SK-N-SH (cell line): ENCODE measurements at regions not wholly inside any gene's neighbourhood (a gene's known extent, or its start where the extent isn't known, plus 50 kb on each side); places are given as distances from the start of the nearest gene placed in this dataset.

Source experiments
- CTCF ChIA-PET: fragments of 300-600, 350-600 bp; formaldehyde crosslinking; extraction: SDS; loops from one replicate; lab custom pipeline; 2021; lab: Yijun Ruan, JAX
- POLR2A ChIA-PET: fragments of 350-600 bp; sonication (Branson Sonifier 250); formaldehyde crosslinking; extraction: SDS; loops from one replicate; lab custom pipeline; 2020; ENCODE audit warnings: antibody characterized with exemption, inconsistent platforms; lab: Yijun Ruan, JAX
- DNase-seq: peaks from one replicate; pipeline ENCODE4 v3.0.0; 2012
- H2AFZ ChIP-seq: fragments of 200-600 bp; sonication (generic); 2 replicates; pipeline ENCODE4 v1.8.1; 2016; ENCODE audit warnings: antibody characterized with exemption, mild to moderate bottlenecking, low read depth
- H3F3A ChIP-seq: fragments of 200-600 bp; sonication (generic); replicated peaks from 2 replicates; pipeline ENCODE3; 2016; ENCODE audit warnings: antibody characterized with exemption, mild to moderate bottlenecking; ENCODE audit not compliant: insufficient read depth
- H3K27ac ChIP-seq, 2 experiments: fragments of 200-500 bp in 1 of 2; fragments of 200-600 bp in 1 of 2; sonication (Bioruptor generic) in 1 of 2; sonication (generic), shearing (Covaris generic) in 1 of 2; 2 replicates each; pipeline versions ENCODE4 v1.5.1 to v1.6.1; 2014 to 2016; ENCODE audit warnings: low read depth in 2 of 2, inconsistent platforms in 1 of 2, low read length in 1 of 2, mild to moderate bottlenecking in 1 of 2, mixed read lengths in 1 of 2
- H3K27me3 ChIP-seq: fragments of 200-600 bp; sonication (generic), shearing (Covaris generic); 2 replicates; pipeline ENCODE4 v1.6.1; 2016; ENCODE audit warnings: mixed run types; ENCODE audit not compliant: insufficient read depth
- H3K36me3 ChIP-seq, 2 experiments: fragments of 200-500 bp in 1 of 2; fragments of 200-600 bp in 1 of 2; sonication (Bioruptor generic) in 1 of 2; sonication (generic) in 1 of 2; replicated peaks in 1 of 2; 2 replicates each; pipeline versions ENCODE3 to v1.5.1; 2014 to 2016; ENCODE audit warnings: low read length in 1 of 2, mild to moderate bottlenecking in 1 of 2; ENCODE audit not compliant: insufficient read depth in 2 of 2, control insufficient read depth in 1 of 2
- H3K4me1 ChIP-seq, 2 experiments: fragments of 200-500 bp in 1 of 2; fragments of 200-600 bp in 1 of 2; sonication (Bioruptor generic) in 1 of 2; sonication (generic), shearing (Covaris generic) in 1 of 2; 2 replicates each; pipeline versions ENCODE4 v1.5.1 to v1.6.1; 2014 to 2016; ENCODE audit warnings: low read depth in 1 of 2, low read length in 1 of 2, mixed run types in 1 of 2; ENCODE audit not compliant: insufficient read depth in 2 of 2, control insufficient read depth in 1 of 2
- H3K4me2 ChIP-seq: fragments of 200-600 bp; sonication (generic), shearing (Covaris generic); 2 replicates; pipeline ENCODE4 v1.6.1; 2017; ENCODE audit warnings: mixed run types
- H3K4me3 ChIP-seq, 2 experiments: fragments of 200-500 bp in 1 of 2; fragments of 200-600 bp in 1 of 2; sonication (Bioruptor generic) in 1 of 2; sonication (generic), shearing (Covaris generic) in 1 of 2; 2 replicates each; pipeline versions ENCODE4 v1.5.1 to v1.8.1; 2014 to 2016; ENCODE audit warnings: low read depth in 2 of 2, inconsistent platforms in 1 of 2, low read length in 1 of 2, mild to moderate bottlenecking in 1 of 2, mixed read lengths in 1 of 2, moderate library complexity in 1 of 2
- H3K79me2 ChIP-seq: fragments of 200-600 bp; sonication (generic); 2 replicates; pipeline ENCODE4 v1.8.1; 2017; ENCODE audit warnings: mild to moderate bottlenecking; ENCODE audit not compliant: insufficient read depth
- H3K9ac ChIP-seq: fragments of 200-600 bp; sonication (generic); 2 replicates; pipeline ENCODE4 v1.6.1; 2017; ENCODE audit warnings: mixed run types
- H3K9me2 ChIP-seq: fragments of 200-600 bp; sonication (generic); 2 replicates; pipeline ENCODE4 v1.6.1; 2017; ENCODE audit warnings: mixed run types
- H3K9me3 ChIP-seq: fragments of 200-600 bp; sonication (generic); 2 replicates; pipeline ENCODE4 v1.6.1; 2017; ENCODE audit warnings: mixed run types, mild to moderate bottlenecking, moderate library complexity
- H4K20me1 ChIP-seq: fragments of 200-600 bp; sonication (generic); 2 replicates; pipeline ENCODE4 v1.6.1; 2017; ENCODE audit warnings: mild to moderate bottlenecking, mixed run types; ENCODE audit not compliant: insufficient read depth
- CHD2 ChIP-seq: fragments of 150-350 bp; IDR thresholded peaks from 2 replicates; pipeline ENCODE4 v1.6.1; 2018; ENCODE audit warnings: low read length; ENCODE audit not compliant: partially characterized antibody
- ELF1 ChIP-seq: IDR thresholded peaks from 2 replicates; pipeline ENCODE4 v1.4.0; 2012
- EP300 ChIP-seq, 2 experiments: IDR thresholded peaks; 2 replicates each; pipeline versions ENCODE4 v1.4.0 to v1.6.1; 2012; ENCODE audit warnings: borderline replicate concordance in 1 of 2, low read depth in 1 of 2, low read length in 1 of 2
- FOXM1 ChIP-seq: IDR thresholded peaks from 2 replicates; pipeline ENCODE4 v1.4.0; 2012; ENCODE audit warnings: low read depth, mild to moderate bottlenecking
- GABPA ChIP-seq: IDR thresholded peaks from 2 replicates; pipeline ENCODE4 v1.4.0; 2012; ENCODE audit warnings: low read depth, mild to moderate bottlenecking
- JUND ChIP-seq: IDR thresholded peaks from 2 replicates; pipeline ENCODE4 v1.4.0; 2012
- MEF2A ChIP-seq: IDR thresholded peaks from 2 replicates; pipeline ENCODE4 v1.4.0; 2012; ENCODE audit warnings: low read depth, borderline replicate concordance
- NRF1 ChIP-seq: IDR thresholded peaks from 2 replicates; pipeline ENCODE4 v1.6.1; 2012; ENCODE audit warnings: low read depth, mild to moderate bottlenecking, low read length
- POLR2AphosphoS5 ChIP-seq: IDR thresholded peaks from 2 replicates; pipeline ENCODE4 v1.6.1; 2012; ENCODE audit warnings: low read depth, low read length
- RAD21 ChIP-seq: IDR thresholded peaks from 2 replicates; pipeline ENCODE4 v1.6.1; 2012; ENCODE audit warnings: mild to moderate bottlenecking, low read length
- SMC3 ChIP-seq: IDR thresholded peaks from 2 replicates; pipeline ENCODE4 v1.6.1; 2012; ENCODE audit warnings: low read depth, low read length, improper control_type of control experiment
- TCF12 ChIP-seq: IDR thresholded peaks from 2 replicates; pipeline ENCODE4 v1.4.0; 2012
- TEAD4 ChIP-seq: IDR thresholded peaks from 2 replicates; pipeline ENCODE4 v1.4.0; 2012; ENCODE audit warnings: mild to moderate bottlenecking, borderline replicate concordance; ENCODE audit not compliant: insufficient read depth
- YY1 ChIP-seq: IDR thresholded peaks from 2 replicates; pipeline ENCODE4 v1.4.0; 2012; ENCODE audit warnings: low read depth, mild to moderate bottlenecking
- ZBTB33 ChIP-seq: IDR thresholded peaks from 2 replicates; pipeline ENCODE4 v1.4.0; 2012; ENCODE audit warnings: low read depth, borderline replicate concordance
- WGBS: methylation state at CpG from one replicate; pipeline ENCODE4 v1.1.6; 2017; ENCODE audit warnings: low lambda C conversion rate; 5-methylcytosine and 5-hydroxymethylcytosine counted together
- TF ChIP-seq, protein P1 (sequence below): IDR thresholded peaks from 2 replicates; pipeline ENCODE4; 2012
- TF ChIP-seq, protein P2 (sequence below): IDR thresholded peaks from 2 replicates; pipeline ENCODE4 v1.6.1; 2012; ENCODE audit warnings: mild to moderate bottlenecking, low read depth, low read length, moderate library complexity

DNA sequence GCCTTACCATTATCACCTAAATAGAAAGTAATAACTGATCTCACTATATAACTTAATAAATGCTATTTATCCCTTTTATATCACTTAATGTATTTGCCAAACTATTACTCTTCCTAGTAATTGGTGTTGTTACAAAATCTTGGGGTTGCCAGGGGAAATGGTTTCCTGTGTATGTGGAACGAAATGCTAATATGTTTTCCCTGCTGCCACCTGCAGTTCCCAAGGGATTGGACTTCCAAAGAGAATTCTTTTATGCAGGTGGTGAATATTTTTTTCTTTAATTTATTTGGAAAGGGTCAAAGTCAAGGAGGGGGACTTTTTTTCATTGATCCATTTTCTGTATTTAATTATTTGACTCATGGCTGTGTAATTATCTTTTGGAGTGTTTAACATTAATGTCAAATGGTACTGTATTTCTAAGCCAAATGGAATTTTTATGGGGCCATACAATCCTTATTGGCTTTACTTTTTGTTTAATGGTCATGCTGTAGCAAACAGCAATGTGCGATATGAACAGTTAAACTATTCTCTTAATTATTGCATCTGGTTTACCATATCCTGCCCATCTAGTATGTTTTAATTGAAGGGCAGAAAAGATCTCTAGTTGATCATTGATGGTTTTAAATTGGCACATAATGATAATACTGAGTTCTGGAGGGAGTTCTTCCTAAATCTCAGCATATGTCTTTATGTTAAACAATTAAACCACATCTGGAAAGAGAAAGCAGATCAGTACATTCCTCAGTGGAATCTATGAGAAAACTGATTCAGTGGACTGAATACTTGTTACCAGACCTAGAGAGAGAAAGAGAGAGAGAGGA is 486.3 kb downstream of the TTLL7 start:
- Histone ChIP-seq H3K36me3 (no peaks in the 10 kb centered on the region), H3K4me3 (no peak overlapping the region), H3K4me2 (no peak overlapping the region), H3K9me3 (no peaks in the 10 kb centered on the region), H3K4me1 (peaks cover 0 to 7% of the 10 kb centered on the region in 2 experiments; a peak in 2 of 4 replicates), H3F3A (no peaks in the 10 kb centered on the region), H3K9me2 (no peaks in the 10 kb centered on the region), H4K20me1 (no peaks in the 10 kb centered on the region), H3K27ac (no peak overlapping the region), H3K9ac (no peak overlapping the region), H3K79me2 (no peaks in the 10 kb centered on the region), H3K27me3 (no peaks in the 10 kb centered on the region), H2AFZ (no peak overlapping the region)
- POLR2A ChIA-PET: no interaction called here
- CTCF ChIA-PET: no interaction called here
- TF ChIP-seq FOXM1: no peak
- no peak for TF ChIP-seq JUND
- no peak for TF ChIP-seq POLR2AphosphoS5
- TF ChIP-seq YY1: no peak
- no peak for TF ChIP-seq CHD2
- no peak for TF ChIP-seq ZBTB33
- no peak for TF ChIP-seq TEAD4
- TF ChIP-seq ELF1: no peak
- TF ChIP-seq GABPA: no peak
- TF ChIP-seq, protein P1, sequence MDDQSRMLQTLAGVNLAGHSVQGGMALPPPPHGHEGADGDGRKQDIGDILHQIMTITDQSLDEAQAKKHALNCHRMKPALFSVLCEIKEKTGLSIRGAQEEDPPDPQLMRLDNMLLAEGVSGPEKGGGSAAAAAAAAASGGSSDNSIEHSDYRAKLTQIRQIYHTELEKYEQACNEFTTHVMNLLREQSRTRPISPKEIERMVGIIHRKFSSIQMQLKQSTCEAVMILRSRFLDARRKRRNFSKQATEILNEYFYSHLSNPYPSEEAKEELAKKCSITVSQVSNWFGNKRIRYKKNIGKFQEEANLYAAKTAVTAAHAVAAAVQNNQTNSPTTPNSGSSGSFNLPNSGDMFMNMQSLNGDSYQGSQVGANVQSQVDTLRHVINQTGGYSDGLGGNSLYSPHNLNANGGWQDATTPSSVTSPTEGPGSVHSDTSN: no peak
- no peak for TF ChIP-seq NRF1
- TF ChIP-seq SMC3: no peak
- TF ChIP-seq RAD21: no peak
- TF ChIP-seq EP300 (IDR thresholded peaks at IDR 0.05; ENCODE audit: borderline replicate concordance in 1 of 2, low read depth in 1 of 2, low read length in 1 of 2): no peak
- TF ChIP-seq MEF2A: no peak
- TF ChIP-seq TCF12: no peak
- TF ChIP-seq, protein P2, sequence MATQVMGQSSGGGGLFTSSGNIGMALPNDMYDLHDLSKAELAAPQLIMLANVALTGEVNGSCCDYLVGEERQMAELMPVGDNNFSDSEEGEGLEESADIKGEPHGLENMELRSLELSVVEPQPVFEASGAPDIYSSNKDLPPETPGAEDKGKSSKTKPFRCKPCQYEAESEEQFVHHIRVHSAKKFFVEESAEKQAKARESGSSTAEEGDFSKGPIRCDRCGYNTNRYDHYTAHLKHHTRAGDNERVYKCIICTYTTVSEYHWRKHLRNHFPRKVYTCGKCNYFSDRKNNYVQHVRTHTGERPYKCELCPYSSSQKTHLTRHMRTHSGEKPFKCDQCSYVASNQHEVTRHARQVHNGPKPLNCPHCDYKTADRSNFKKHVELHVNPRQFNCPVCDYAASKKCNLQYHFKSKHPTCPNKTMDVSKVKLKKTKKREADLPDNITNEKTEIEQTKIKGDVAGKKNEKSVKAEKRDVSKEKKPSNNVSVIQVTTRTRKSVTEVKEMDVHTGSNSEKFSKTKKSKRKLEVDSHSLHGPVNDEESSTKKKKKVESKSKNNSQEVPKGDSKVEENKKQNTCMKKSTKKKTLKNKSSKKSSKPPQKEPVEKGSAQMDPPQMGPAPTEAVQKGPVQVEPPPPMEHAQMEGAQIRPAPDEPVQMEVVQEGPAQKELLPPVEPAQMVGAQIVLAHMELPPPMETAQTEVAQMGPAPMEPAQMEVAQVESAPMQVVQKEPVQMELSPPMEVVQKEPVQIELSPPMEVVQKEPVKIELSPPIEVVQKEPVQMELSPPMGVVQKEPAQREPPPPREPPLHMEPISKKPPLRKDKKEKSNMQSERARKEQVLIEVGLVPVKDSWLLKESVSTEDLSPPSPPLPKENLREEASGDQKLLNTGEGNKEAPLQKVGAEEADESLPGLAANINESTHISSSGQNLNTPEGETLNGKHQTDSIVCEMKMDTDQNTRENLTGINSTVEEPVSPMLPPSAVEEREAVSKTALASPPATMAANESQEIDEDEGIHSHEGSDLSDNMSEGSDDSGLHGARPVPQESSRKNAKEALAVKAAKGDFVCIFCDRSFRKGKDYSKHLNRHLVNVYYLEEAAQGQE: no peak
- no peak for DNase-seq
- WGBS: 55% methylated on average over 2 of the region's 2 CpGs
